PC-3 (cell line): ENCODE measurements at regions not wholly inside any gene's neighbourhood (a gene's known extent, or its start where the extent isn't known, plus 50 kb on each side); places are given as distances from the start of the nearest gene placed in this dataset.

Experiments
- ATAC-seq: fragments of 200-7000 bp; cut with Tn5 transposase; 2 replicates; pipeline ENCODE4 v1.9.1; 2020; ENCODE audit warnings: mild to moderate bottlenecking, moderate library complexity
- BruUV-seq: library from RNA; stranded (reverse); fragments of 400-500 nt; replicated peaks from 2 replicates; lab custom pipeline; 2021; lab: Mats Ljungman, UMichigan
- CTCF ChIA-PET: fragments of 300-600 bp; sonication (Branson Sonifier 250); formaldehyde crosslinking; loops from one replicate; lab custom pipeline; 2022; ENCODE audit warnings: antibody characterized with exemption; lab: Charles Lee
- POLR2A ChIA-PET: fragments of 300-600 bp; sonication (Branson Sonifier 250); formaldehyde crosslinking; loops from one replicate; lab custom pipeline; 2022; ENCODE audit warnings: antibody characterized with exemption; ENCODE audit not compliant: unreplicated experiment; lab: Charles Lee
- DNase-seq: peaks from one replicate; pipeline ENCODE4 v3.0.0-alpha.2; 2015
- H2AFZ ChIP-seq: fragments of 300-600 bp; sonication (generic); 2 replicates; pipeline ENCODE4 v1.6.0; 2016; ENCODE audit warnings: antibody characterized with exemption, low read length
- H3F3A ChIP-seq: fragments of 300-600 bp; sonication (generic); one replicate; pipeline ENCODE4 v1.6.0; 2017; ENCODE audit warnings: antibody characterized with exemption, low read length, control low read depth, mild to moderate bottlenecking; ENCODE audit not compliant: unreplicated experiment
- H3K27ac ChIP-seq: fragments of 300-600 bp; sonication (generic); 2 replicates; pipeline ENCODE4 v1.5.1; 2016; ENCODE audit warnings: mild to moderate bottlenecking, low read length
- H3K27me3 ChIP-seq: fragments of 300-600 bp; sonication (generic); 2 replicates; pipeline ENCODE4 v1.6.1; 2016; ENCODE audit warnings: low read length, mixed read lengths
- H3K36me3 ChIP-seq: fragments of 300-600 bp; sonication (generic); 2 replicates; pipeline ENCODE4 v1.6.1; 2016; ENCODE audit warnings: low read depth, mixed run types, low read length, mixed read lengths
- H3K4me1 ChIP-seq: fragments of 300-600 bp; sonication (generic); 2 replicates; pipeline ENCODE4 v1.5.1; 2016; ENCODE audit warnings: low read length; ENCODE audit not compliant: insufficient read depth
- H3K4me2 ChIP-seq: fragments of 300-600 bp; sonication (generic); 2 replicates; pipeline ENCODE4 v1.6.0; 2016; ENCODE audit warnings: low read length
- H3K4me3 ChIP-seq: fragments of 300-600 bp; sonication (generic); 2 replicates; pipeline ENCODE4 v1.5.1; 2016; ENCODE audit warnings: mild to moderate bottlenecking, low read length, mixed read lengths
- H3K79me2 ChIP-seq: fragments of 300-600 bp; sonication (generic); 2 replicates; pipeline ENCODE4 v1.6.1; 2017; ENCODE audit warnings: low read length, mixed read lengths
- H3K9ac ChIP-seq: fragments of 300-600 bp; sonication (generic); 2 replicates; pipeline ENCODE4 v1.6.0; 2016; ENCODE audit warnings: mild to moderate bottlenecking, low read length
- H3K9me2 ChIP-seq: fragments of 300-600 bp; sonication (generic); replicated peaks from 2 replicates; pipeline ENCODE4 v1.6.1; 2016; ENCODE audit warnings: mixed run types, low read length, mixed read lengths
- H3K9me3 ChIP-seq: fragments of 300-600 bp; sonication (generic); 2 replicates; pipeline ENCODE4 v1.6.1; 2016; ENCODE audit warnings: low read length, mixed read lengths
- H4K20me1 ChIP-seq: fragments of 300-600 bp; sonication (generic); 2 replicates; pipeline ENCODE4 v1.6.1; 2016; ENCODE audit warnings: low read length, mixed read lengths
- CTCF ChIP-seq: fragments of 300-600 bp; sonication (generic); conservative IDR thresholded peaks from 2 replicates; pipeline ENCODE4 v1.5.1; 2017; ENCODE audit warnings: antibody characterized with exemption, low read depth, mild to moderate bottlenecking, low read length
- EZH2 ChIP-seq: fragments of 300-600 bp; sonication (generic); IDR thresholded peaks from one replicate; pipeline ENCODE4 v1.6.1; 2017; ENCODE audit warnings: antibody characterized with exemption, mild to moderate bottlenecking, low read length; ENCODE audit not compliant: unreplicated experiment
- EZH2phosphoT487 ChIP-seq: fragments of 300-600 bp; sonication (generic); IDR thresholded peaks from 2 replicates; pipeline ENCODE4 v1.6.1; 2018; ENCODE audit warnings: mild to moderate bottlenecking, antibody characterized with exemption, low read length, borderline replicate concordance
- intact Hi-C: fragments of 100-400 bp; cut with micrococcal nuclease; formaldehyde crosslinking; loops from 2 replicates; pipeline ENCODE4 v1.9.0; 2023

GRCh38 chr6:88376197-88376596 is 210.1 kb upstream of the CNR1 start:
- intact Hi-C loops: no loop called here
- no peak overlapping the region for H3K9ac ChIP-seq
- no peaks in the 10 kb centered on the region for H3F3A ChIP-seq
- no peak overlapping the region for H3K4me3 ChIP-seq
- no peaks in the 10 kb centered on the region for H3K9me2 ChIP-seq
- H3K27ac ChIP-seq: no peak overlapping the region
- TF ChIP-seq EZH2phosphoT487 (no peak), CTCF (no peak), EZH2 (no peak)
- ChIA-PET CTCF (no interaction called here), POLR2A (no interaction called here)
- no peaks in the 10 kb centered on the region for H3K36me3 ChIP-seq
- ATAC-seq (no peak), DNase-seq (no peak)
- H2AFZ ChIP-seq: no peak overlapping the region
- no peaks in the 10 kb centered on the region for H4K20me1 ChIP-seq
- peak overlapping the region; percentile 44; the same call in 1 of the 2 replicates for H3K4me2 ChIP-seq
- H3K9me3 ChIP-seq: no peaks in the 10 kb centered on the region
- no peaks in the 10 kb centered on the region for H3K27me3 ChIP-seq
- no peaks in the 10 kb centered on the region for H3K79me2 ChIP-seq
- H3K4me1 ChIP-seq: peaks cover 28% of the 10 kb centered on the region
- BruUV-seq: no TSS peak

GRCh38 chr6:88374553-88374952 is 208.4 kb upstream of the CNR1 start:
- TF ChIP-seq EZH2 (no peak), EZH2phosphoT487 (no peak), CTCF (no peak)
- intact Hi-C loops: no loop called here
- Histone ChIP-seq H3K4me1 (peaks cover 17% of the 10 kb centered on the region), H3K9me3 (no peaks in the 10 kb centered on the region), H2AFZ (no peak overlapping the region), H3K9me2 (no peaks in the 10 kb centered on the region), H3K4me2 (no peak overlapping the region), H3F3A (no peaks in the 10 kb centered on the region), H3K27ac (no peak overlapping the region), H3K4me3 (no peak overlapping the region), H3K79me2 (no peaks in the 10 kb centered on the region), H3K27me3 (no peaks in the 10 kb centered on the region), H3K36me3 (no peaks in the 10 kb centered on the region), H3K9ac (no peak overlapping the region), H4K20me1 (no peaks in the 10 kb centered on the region)
- no peak for DNase-seq
- ChIA-PET POLR2A (no interaction called here), CTCF (no interaction called here)
- no TSS peak for BruUV-seq
- no peak for ATAC-seq

DNA sequence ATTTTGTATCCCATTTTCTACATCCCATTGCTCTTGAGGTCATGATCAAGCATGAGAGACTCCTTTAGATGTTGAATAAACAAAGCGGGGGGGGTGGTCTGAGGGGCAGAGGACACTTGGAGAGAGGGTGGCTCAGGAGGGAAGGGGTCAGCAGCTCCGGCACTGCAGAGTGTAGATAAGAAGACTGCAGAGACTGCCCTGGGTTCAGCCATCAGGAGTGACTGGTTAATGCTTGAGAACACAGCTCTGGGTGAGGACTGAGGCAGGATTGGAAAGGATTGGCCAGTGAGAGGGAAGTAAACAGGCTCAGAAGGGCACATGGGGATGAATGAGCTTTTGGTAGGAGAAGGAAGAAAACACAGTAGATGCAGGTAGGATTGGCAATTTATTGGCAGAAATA is 205.3 kb upstream of the CNR1 start:
- Histone ChIP-seq H3K9me3 (no peaks in the 10 kb centered on the region), H2AFZ (no peak overlapping the region), H3K4me2 (no peak overlapping the region), H4K20me1 (no peaks in the 10 kb centered on the region), H3K79me2 (no peaks in the 10 kb centered on the region), H3K4me3 (no peak overlapping the region), H3K36me3 (no peaks in the 10 kb centered on the region), H3K4me1 (peaks cover 3% of the 10 kb centered on the region; the same call in 1 of the 2 replicates), H3K9ac (no peak overlapping the region), H3F3A (no peaks in the 10 kb centered on the region), H3K9me2 (no peaks in the 10 kb centered on the region), H3K27me3 (no peaks in the 10 kb centered on the region), H3K27ac (no peak overlapping the region)
- ChIA-PET CTCF (no interaction called here), POLR2A (no interaction called here)
- BruUV-seq: no TSS peak
- intact Hi-C loops: no loop called here
- ATAC-seq (no peak), DNase-seq (no peak)
- TF ChIP-seq EZH2: no peak
- no peak for TF ChIP-seq CTCF
- TF ChIP-seq EZH2phosphoT487: no peak
